Tongue (tissue), 1 donor: ENCODE measurements at regions not wholly inside any gene's neighbourhood (a gene's known extent, or its start where the extent isn't known, plus 50 kb on each side); places are given as distances from the start of the nearest gene placed in this dataset.
A peak's percentile ranks its signal among the peaks of the same experiment; 100 is the strongest.

ENCODE experiments used
- DNase-seq: peaks from one replicate; pipeline ENCODE4 v3.0.0-alpha.2; 2015

DNA sequence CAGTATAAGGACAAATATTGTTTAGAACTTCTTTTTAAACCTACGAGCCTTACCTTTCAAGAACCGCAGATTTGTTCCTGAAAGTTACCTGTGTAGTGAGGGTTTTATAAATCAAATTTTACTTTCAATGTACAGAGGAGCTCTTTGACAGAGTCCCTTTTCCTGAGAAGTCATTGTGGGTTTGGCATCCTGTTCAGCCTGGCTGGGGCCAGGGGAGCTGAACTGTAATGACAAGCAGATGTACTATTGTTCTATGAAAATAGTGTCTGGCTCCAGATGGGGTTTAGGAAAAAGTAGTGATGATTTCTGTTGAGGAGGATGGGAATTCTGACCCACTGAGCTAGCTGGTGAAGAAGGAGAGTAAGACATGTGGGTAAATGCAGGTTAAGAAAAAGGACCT, 196.2 kb upstream of the PGRMC2 start:
- DNase-seq, result peak; percentile 50

- DNase-seq, result no peak
Observed at GRCh38 chr4:128483041-128483440, 195.4 kb upstream of the PGRMC2 start.

- DNase-seq, result no peak
Observed at GRCh38 chr4:128481752-128482480, 194.3 kb upstream of the PGRMC2 start.

GRCh38 chr4:128480945-128481344, 193.3 kb upstream of the PGRMC2 start:
- DNase-seq, result no peak

- DNase-seq, result peak; percentile 22
Observed at GRCh38 chr4:128477540-128477939, 189.9 kb upstream of the PGRMC2 start.

- DNase-seq, result no peak
Observed at GRCh38 chr4:128475597-128475996, 188.0 kb upstream of the PGRMC2 start.

GRCh38 chr4:128471576-128471975, 184.0 kb upstream of the PGRMC2 start:
- no peak for DNase-seq

DNA sequence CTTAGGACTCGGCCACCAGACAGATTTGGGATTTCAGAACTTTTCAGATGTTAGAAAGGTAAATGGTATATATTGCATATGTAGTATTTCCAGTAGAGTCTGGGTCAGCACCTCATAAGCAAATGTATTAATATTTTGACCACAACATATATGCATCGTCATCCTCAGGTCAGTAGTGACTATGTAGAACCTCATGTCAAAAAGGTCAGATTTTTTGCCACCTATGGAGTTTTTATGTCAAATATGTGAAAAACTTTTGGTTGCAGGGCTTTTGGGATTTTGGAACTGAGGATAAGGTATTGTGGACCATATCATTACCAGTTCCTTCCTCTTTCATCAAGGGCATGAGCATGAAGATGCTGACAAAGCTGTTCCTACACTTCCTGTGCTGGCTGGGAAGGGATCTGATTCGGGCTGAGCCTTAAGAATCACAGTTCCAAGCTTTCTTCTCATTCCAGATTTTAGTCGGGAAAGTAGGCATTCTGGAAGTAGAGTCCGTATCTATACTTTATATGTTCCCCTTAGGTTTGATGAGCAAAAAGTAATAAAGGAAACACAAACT, 183.0 kb upstream of the PGRMC2 start:
- DNase-seq, result no peak

- peak; percentile 68 for DNase-seq
Observed at GRCh38 chr4:128468123-128468989, 180.7 kb upstream of the PGRMC2 start.

GRCh38 chr4:128465523-128465922, 177.9 kb upstream of the PGRMC2 start:
- no peak for DNase-seq

DNA sequence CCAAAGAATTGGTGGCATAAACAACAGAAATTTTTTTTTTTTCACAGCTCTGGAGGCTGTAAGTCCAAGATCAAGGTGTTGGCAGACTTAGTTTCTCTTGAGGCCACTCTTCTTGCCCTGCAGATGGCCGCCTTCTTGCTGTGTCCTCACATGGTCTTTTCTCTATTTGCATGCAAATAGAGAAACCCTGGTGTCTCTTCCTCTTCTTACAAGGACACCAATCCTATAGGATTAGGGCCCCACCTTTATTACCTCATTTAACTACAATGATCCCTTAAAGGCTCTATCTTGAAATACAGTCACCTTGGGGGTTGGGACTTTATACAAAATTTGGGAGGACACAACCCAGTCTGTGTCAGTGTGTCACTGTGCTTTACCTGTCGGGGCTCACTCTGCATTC, 175.4 kb upstream of the PGRMC2 start:
- DNase-seq, result no peak

- no peak for DNase-seq
Observed at GRCh38 chr4:128462103-128462783, 174.6 kb upstream of the PGRMC2 start.

- DNase-seq, result no peak
Observed at GRCh38 chr4:128461291-128462102, 173.9 kb upstream of the PGRMC2 start.

DNA sequence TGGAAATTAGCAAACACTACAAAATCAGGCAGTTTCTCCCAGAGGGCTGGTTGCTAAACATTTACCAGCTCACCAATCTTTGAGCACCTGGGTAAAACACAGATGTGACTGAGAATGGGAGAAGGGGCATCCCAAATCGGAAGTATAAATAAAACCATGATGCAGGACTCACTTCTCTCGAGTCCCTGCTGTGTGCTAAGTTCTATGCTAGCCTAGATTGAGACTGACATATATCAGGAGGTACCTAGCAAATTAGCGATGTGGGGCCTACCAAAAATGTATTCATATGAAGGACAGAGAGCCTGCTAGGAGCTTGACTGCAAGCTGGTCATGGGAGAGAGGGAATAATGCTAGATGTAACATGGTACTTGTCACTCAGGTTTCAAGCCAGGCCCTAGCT, 171.9 kb upstream of the PGRMC2 start:
- DNase-seq, result no peak

DNA sequence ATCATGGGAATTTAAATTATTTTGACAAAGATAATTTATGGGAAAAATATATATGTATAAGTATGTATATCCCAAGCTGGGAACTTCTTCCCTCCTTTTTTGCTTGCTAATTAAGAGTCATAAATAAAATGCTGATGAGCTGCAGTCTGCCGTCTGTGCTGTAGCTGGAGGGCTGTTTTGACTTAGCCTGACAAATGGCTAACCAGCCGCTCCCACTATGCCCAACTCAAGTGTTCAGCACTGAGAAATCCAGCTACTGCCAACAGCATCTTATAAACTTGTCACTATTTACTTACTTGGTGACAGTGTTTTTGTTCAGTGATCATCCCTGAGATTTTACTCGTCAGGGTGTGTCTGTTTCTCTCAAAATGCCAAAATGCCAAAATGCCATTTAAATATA, 171.2 kb upstream of the PGRMC2 start:
- no peak for DNase-seq

GRCh38 chr4:128457726-128458125, 170.1 kb upstream of the PGRMC2 start:
- DNase-seq, result no peak

- peak; percentile 60 for DNase-seq
Observed at GRCh38 chr4:128456171-128456570, 168.6 kb upstream of the PGRMC2 start.

- no peak for DNase-seq
Observed at GRCh38 chr4:128455480-128455879, 167.9 kb upstream of the PGRMC2 start.

GRCh38 chr4:128454881-128455280, 167.3 kb upstream of the PGRMC2 start:
- no peak for DNase-seq

DNA sequence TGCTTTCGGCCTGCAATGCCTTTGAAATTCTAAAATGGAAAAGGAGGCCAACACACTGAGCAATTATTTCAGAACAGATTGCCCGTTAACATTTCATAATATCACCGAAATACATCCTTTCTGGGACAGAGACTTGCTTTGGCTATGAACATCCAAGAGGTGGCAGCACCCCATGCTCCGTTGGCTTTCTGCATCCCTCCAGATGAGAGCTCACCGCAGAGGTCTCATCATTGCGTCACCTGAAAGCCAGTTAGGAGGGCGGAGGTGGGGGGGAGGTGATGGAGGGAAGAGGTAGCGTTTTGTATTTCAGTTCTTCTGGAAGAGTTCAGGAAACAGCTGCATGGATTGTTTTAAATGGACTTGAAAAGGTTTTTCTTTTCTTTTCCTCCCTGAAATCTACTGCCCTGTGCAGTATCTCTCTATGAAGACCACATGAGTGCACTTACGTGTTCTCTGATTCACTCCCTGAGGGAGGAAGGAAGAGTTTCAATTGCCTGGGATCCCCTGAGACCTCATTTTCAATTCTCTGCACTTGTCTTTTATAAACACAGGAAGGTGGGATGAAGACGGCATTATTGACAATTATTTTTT, 166.8 kb upstream of the PGRMC2 start:
- DNase-seq, result peak; percentile 93

DNA sequence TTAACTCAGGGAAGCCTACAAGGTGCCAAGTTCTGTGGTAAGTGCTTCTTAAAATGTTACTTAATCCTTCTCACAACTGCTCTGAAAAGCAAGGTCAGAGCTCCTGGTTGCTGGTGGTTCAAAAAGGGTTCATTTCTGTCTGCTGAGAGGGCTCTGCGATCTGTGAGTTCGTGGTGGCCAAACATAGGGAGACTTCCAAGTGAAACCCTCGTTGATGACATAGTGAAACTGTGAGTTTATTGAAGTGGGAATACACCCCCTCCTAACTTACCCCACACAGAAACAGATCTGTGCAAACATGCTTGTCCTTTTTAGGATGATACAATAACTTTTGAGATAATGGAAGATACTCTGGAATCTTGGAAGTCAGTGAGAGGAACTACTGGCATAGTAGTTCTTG, 164.8 kb upstream of the PGRMC2 start:
- no peak for DNase-seq
